ENCODE measurements at regions not wholly inside any gene's neighbourhood (a gene's known extent, or its start where the extent isn't known, plus 50 kb on each side); places are given as distances from the start of the nearest gene placed in this dataset.

GRCh38 chr11:15690320-15690719 is 575.6 kb downstream of the INSC start:
- no peak for TF ChIP-seq CTCF (IDR thresholded peaks at IDR 0.05)
- no peak for TF ChIP-seq POLR2A (IDR thresholded peaks at IDR 0.05)
